ENCODE measurements at regions not wholly inside any gene's neighbourhood (a gene's known extent, or its start where the extent isn't known, plus 50 kb on each side); places are given as distances from the start of the nearest gene placed in this dataset.

DNA sequence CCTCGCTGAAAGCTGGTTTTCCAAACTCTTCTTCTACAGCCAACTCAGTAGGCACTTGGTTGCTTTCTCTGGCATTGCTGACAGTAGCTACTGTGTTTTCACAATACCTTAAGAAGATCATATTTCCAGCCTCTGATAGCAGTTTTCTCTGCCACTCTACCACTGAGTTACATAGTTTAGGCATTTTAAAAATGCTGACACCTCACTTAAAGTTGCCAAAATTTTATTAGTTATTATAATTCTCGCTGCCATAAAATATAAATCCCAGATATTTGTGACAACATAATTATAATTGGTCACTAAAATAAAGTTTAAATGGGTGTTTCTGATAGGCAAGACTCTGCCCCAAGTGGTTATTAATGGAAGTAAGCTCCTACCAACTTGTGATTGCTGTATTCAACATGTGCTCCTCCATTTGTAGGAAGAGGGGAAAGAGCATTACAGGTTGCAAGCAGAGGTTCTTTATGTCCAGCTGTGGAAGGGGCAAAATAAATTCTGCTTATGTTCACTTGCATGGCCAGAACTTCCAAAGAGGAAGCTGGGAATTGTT is 1202.8 kb downstream of the CNTNAP5 start:
- POLR2A ChIA-PET (ENCODE audit: unreplicated experiment) = no interaction called here
- Histone ChIP-seq H3K14ac (replicated peaks; ENCODE audit: low read depth, low read length) (no peak overlapping the region), H3K4me3 (ENCODE audit: insufficient read depth, low read depth, low read length) (no peak overlapping the region), H4K8ac (ENCODE audit: low read depth in 2 of 2, low read length in 2 of 2) (no peak overlapping the region), H4K91ac (ENCODE audit: insufficient read depth, low read depth, low read length) (no peak overlapping the region), H3K27me3 (ENCODE audit: control insufficient read depth, insufficient read depth, low read length) (no peaks in the 10 kb centered on the region), H3K4me2 (ENCODE audit: low read depth, low read length) (no peak overlapping the region), H3K9ac (ENCODE audit: low read depth, low read length) (no peak overlapping the region), H2BK20ac (ENCODE audit: low read depth, low read length) (no peak overlapping the region), H2AFZ (replicated peaks; ENCODE audit: low read length, poor library complexity) (no peak overlapping the region), H3K56ac (ENCODE audit: extremely low read depth, insufficient read depth, low read length) (no peak overlapping the region), H2BK5ac (ENCODE audit: low read depth, low read length, poor library complexity, severe bottlenecking) (no peak overlapping the region), H4K5ac (ENCODE audit: low read depth, low read length) (no peak overlapping the region), H2BK15ac (ENCODE audit: low read depth, low read length) (no peak overlapping the region), H3K79me1 (ENCODE audit: low read depth in 1 of 2, low read length in 2 of 2) (no peaks in the 10 kb centered on the region), H3K4me1 (ENCODE audit: control insufficient read depth, insufficient read depth, low read length) (no peaks in the 10 kb centered on the region), H3K18ac (ENCODE audit: low read depth, low read length) (no peak overlapping the region), H3K4ac (ENCODE audit: low read depth, low read length) (no peak overlapping the region), H2AK5ac (ENCODE audit: low read depth, low read length) (no peak overlapping the region), H3K27ac (ENCODE audit: insufficient read depth, low read length) (no peak overlapping the region), H2BK120ac (ENCODE audit: low read depth, low read length) (no peak overlapping the region), H2AK9ac (replicated peaks; ENCODE audit: low read depth, low read length, poor library complexity) (no peak overlapping the region), H3K23ac (ENCODE audit: low read depth, low read length) (no peak overlapping the region), H3K36me3 (ENCODE audit: control insufficient read depth, insufficient read depth, low read length) (no peaks in the 10 kb centered on the region), H3K9me1 (ENCODE audit: insufficient read depth, low read length) (no peaks in the 10 kb centered on the region), H4K20me1 (ENCODE audit: insufficient read depth, low read length) (no peaks in the 10 kb centered on the region), H3K9me3 (ENCODE audit: control insufficient read depth, insufficient read depth, low read length) (peaks cover 7% of the 10 kb centered on the region)
- in situ Hi-C loops (cut with MboI; ENCODE audit: low sequenced_read_pairs) = no loop called here
- DNase-seq (no peak), ATAC-seq (ENCODE audit: low read depth) (no peak)
- WGBS, 2 experiments (ENCODE audit: extremely low coverage in 2 of 2, insufficient read length in 1 of 2) = no CpG with 5 or more reads among the region's 2 CpGs
- dilution Hi-C loops (cut with HindIII; ENCODE audit: low sequenced_read_pairs, unreplicated experiment) = no loop called here
- intact Hi-C loops (cut with micrococcal nuclease) = no loop called here
- CTCF ChIA-PET = no interaction called here
- BruUV-seq (replicated peaks) = no TSS peak
- TF ChIP-seq BHLHE40 (IDR thresholded peaks at IDR 0.05; ENCODE audit: low read depth, low read length) = no peak
- TF ChIP-seq RCOR1 (IDR thresholded peaks at IDR 0.05; ENCODE audit: insufficient replicate concordance, low read length) = no peak
- peak; percentile 60; the same call in 1 of the 2 replicates for TF ChIP-seq MAFK (IDR thresholded peaks at IDR 0.05; ENCODE audit: low read depth, low read length)
- no peak for TF ChIP-seq MXI1 (IDR thresholded peaks at IDR 0.05; ENCODE audit: borderline replicate concordance, low read depth, low read length)
- no peak for TF ChIP-seq CHD1 (IDR thresholded peaks at IDR 0.05; ENCODE audit: low read depth, low read length)
- TF ChIP-seq POLR2A (IDR thresholded peaks at IDR 0.05; ENCODE audit: low read depth, low read length) = no peak

Data from IMR-90 (cell line).